ENCODE measurements at regions not wholly inside any gene's neighbourhood (a gene's known extent, or its start where the extent isn't known, plus 50 kb on each side); places are given as distances from the start of the nearest gene placed in this dataset.

- TF ChIP-seq, protein P1, sequence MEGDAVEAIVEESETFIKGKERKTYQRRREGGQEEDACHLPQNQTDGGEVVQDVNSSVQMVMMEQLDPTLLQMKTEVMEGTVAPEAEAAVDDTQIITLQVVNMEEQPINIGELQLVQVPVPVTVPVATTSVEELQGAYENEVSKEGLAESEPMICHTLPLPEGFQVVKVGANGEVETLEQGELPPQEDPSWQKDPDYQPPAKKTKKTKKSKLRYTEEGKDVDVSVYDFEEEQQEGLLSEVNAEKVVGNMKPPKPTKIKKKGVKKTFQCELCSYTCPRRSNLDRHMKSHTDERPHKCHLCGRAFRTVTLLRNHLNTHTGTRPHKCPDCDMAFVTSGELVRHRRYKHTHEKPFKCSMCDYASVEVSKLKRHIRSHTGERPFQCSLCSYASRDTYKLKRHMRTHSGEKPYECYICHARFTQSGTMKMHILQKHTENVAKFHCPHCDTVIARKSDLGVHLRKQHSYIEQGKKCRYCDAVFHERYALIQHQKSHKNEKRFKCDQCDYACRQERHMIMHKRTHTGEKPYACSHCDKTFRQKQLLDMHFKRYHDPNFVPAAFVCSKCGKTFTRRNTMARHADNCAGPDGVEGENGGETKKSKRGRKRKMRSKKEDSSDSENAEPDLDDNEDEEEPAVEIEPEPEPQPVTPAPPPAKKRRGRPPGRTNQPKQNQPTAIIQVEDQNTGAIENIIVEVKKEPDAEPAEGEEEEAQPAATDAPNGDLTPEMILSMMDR (conservative IDR thresholded peaks at IDR 0.05; ENCODE audit: low read length): no peak
- no peak for TF ChIP-seq EZH2phosphoT487 (IDR thresholded peaks at IDR 0.05; ENCODE audit: borderline replicate concordance, low read depth, low read length)
These were observed 205.7 kb upstream of the CPHXL start for GRCh38 chr16:75931970-75932369.
